Panc1 (cell line): ENCODE measurements at regions not wholly inside any gene's neighbourhood (a gene's known extent, or its start where the extent isn't known, plus 50 kb on each side); places are given as distances from the start of the nearest gene placed in this dataset.

Source experiments
- CTCF ChIP-seq: fragments of 450-650 bp; IDR thresholded peaks from 2 replicates; pipeline ENCODE4 v1.5.1; 2017; ENCODE audit warnings: mild to moderate bottlenecking
- REST ChIP-seq, 2 experiments: IDR thresholded peaks; 2 replicates each; pipeline ENCODE4 v1.6.1; 2011 to 2012; ENCODE audit warnings: low read depth in 2 of 2, control low read depth in 1 of 2, low read length in 1 of 2, mild to moderate bottlenecking in 1 of 2, moderate library complexity in 1 of 2; ENCODE audit not compliant: insufficient read depth in 1 of 2

- TF ChIP-seq CTCF: no peak
- no peak for TF ChIP-seq REST (IDR thresholded peaks at IDR 0.05; ENCODE audit: insufficient read depth in 1 of 2, low read depth in 2 of 2, low read length in 1 of 2)
Measured at GRCh38 chr1:221827307-221827642, 85.4 kb upstream of the DUSP10 start.
